Transverse colon (tissue), 3 donors: ENCODE measurements at regions not wholly inside any gene's neighbourhood (a gene's known extent, or its start where the extent isn't known, plus 50 kb on each side); places are given as distances from the start of the nearest gene placed in this dataset.
"Not testable (repeated sequence)": the region's sequence is repeated elsewhere in the genome, so short reads cannot be mapped to it uniquely, and the experiment has no call there.

Source experiments
- POLR2A ChIP-seq: fragments of 450-650 bp; IDR thresholded peaks from one replicate; pipeline ENCODE4 v1.6.1; 2016; ENCODE audit warnings: antibody characterized with exemption, mild to moderate bottlenecking, moderate library complexity
- TF ChIP-seq, protein P1 (sequence below), 5 experiments: fragments of 200-600 bp in 3 of 5; fragments of 450-650 bp in 2 of 5; sonication (generic) in 3 of 5; IDR thresholded peaks; 1 replicate in 2 of 5; 2 replicates in 3 of 5; pipeline ENCODE4 v1.5.1; 2016 to 2017; ENCODE audit warnings: antibody characterized with exemption in 5 of 5, inconsistent platforms in 3 of 5, mild to moderate bottlenecking in 2 of 5, moderate library complexity in 1 of 5

DNA sequence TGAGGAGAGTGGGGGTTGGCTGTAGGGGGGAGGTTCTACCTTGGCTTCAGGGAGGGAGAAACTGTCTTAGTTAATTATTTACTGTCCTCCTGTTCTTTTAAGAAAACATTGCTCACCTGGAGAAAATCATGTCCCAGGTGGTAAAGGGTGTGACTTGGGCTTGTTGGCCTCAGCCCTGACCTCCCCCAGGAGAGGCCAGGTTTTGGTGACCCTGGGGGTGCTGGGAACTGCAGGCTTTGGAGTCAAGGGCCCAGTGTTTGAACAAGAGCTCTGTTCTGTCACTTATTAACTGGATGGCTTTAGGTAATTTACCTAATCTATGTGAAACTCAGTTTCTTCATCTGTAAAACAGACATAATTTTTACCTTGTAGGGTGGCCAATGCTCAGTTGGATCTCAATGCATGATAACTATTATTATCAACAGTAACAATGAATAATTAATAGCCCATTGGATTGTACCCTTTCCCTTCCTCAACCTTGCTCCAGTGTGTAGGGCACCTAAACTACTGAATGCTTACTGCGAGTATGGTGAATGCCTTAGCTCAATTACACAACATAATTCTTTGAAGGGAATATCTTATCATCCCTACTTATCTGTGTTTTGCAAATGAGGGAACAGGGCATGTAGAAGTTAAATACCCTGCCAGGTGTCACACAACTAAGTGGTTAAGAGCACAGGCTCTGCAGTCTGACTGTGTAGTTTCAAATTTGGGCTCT is 959.4 kb upstream of the DEFB115 start:
- TF ChIP-seq, protein P1, sequence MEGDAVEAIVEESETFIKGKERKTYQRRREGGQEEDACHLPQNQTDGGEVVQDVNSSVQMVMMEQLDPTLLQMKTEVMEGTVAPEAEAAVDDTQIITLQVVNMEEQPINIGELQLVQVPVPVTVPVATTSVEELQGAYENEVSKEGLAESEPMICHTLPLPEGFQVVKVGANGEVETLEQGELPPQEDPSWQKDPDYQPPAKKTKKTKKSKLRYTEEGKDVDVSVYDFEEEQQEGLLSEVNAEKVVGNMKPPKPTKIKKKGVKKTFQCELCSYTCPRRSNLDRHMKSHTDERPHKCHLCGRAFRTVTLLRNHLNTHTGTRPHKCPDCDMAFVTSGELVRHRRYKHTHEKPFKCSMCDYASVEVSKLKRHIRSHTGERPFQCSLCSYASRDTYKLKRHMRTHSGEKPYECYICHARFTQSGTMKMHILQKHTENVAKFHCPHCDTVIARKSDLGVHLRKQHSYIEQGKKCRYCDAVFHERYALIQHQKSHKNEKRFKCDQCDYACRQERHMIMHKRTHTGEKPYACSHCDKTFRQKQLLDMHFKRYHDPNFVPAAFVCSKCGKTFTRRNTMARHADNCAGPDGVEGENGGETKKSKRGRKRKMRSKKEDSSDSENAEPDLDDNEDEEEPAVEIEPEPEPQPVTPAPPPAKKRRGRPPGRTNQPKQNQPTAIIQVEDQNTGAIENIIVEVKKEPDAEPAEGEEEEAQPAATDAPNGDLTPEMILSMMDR (IDR thresholded peaks at IDR 0.05): not testable (repeated sequence)
- TF ChIP-seq POLR2A: not testable (repeated sequence)
